NT2/D1 (cell line): ENCODE measurements at regions not wholly inside any gene's neighbourhood (a gene's known extent, or its start where the extent isn't known, plus 50 kb on each side); places are given as distances from the start of the nearest gene placed in this dataset.

Experiments
- DNase-seq: peaks from one replicate; pipeline ENCODE4 v3.0.0-alpha.2; 2011; ENCODE audit warnings: low read depth, low spot score
- H3K27me3 ChIP-seq: 2 replicates; pipeline ENCODE4 v1.6.0; 2011; ENCODE audit warnings: mild to moderate bottlenecking; ENCODE audit not compliant: insufficient read length, insufficient read depth
- H3K36me3 ChIP-seq: 2 replicates; pipeline ENCODE4 v1.6.1; 2011; ENCODE audit warnings: mild to moderate bottlenecking, low read length, mixed read lengths; ENCODE audit not compliant: insufficient read depth, insufficient read length
- H3K4me1 ChIP-seq: 2 replicates; pipeline ENCODE4 v1.5.1; 2011; ENCODE audit not compliant: insufficient read depth, insufficient read length
- H3K4me3 ChIP-seq: 2 replicates; pipeline ENCODE4 v1.5.1; 2011; ENCODE audit warnings: low read depth; ENCODE audit not compliant: insufficient read length
- H3K9ac ChIP-seq: 2 replicates; pipeline ENCODE4 v1.6.0; 2011; ENCODE audit warnings: low read depth; ENCODE audit not compliant: insufficient read length
- H3K9me3 ChIP-seq: 2 replicates; pipeline ENCODE4 v1.5.1; 2011; ENCODE audit warnings: mild to moderate bottlenecking, low read length; ENCODE audit not compliant: insufficient read depth
- SUZ12 ChIP-seq: IDR thresholded peaks from 2 replicates; pipeline ENCODE4 v1.6.1; 2011; ENCODE audit not compliant: insufficient read length, insufficient read depth; ENCODE audit errors: extremely low read depth
- YY1 ChIP-seq: IDR thresholded peaks from 2 replicates; pipeline ENCODE4 v1.6.1; 2011; ENCODE audit not compliant: insufficient read length, insufficient read depth
- ZNF274 ChIP-seq: IDR thresholded peaks from 2 replicates; pipeline ENCODE4 v1.6.1; 2011; ENCODE audit warnings: mild to moderate bottlenecking, low read depth, low read length

DNA sequence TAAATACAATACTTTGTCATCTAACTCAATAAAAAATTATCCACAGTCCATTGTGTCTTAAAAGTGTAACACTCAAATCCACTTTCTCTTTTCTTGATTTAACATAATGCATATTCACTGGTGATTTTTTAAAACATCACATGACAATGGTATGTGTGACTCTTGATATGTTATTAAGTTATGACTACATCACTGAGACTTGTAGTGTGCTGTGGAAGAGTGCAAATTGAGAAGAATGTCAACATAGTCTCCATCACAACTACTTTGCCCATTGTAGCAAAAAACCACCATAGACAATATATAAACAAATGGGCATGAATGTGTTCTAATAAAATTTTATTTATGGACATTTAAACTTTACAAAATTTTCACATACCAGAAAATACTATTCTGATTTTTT, 380.7 kb upstream of the PMFBP1 start:
- no peaks in the 10 kb centered on the region for H3K4me1 ChIP-seq
- no peaks in the 10 kb centered on the region for H3K36me3 ChIP-seq
- no peak for DNase-seq

DNA sequence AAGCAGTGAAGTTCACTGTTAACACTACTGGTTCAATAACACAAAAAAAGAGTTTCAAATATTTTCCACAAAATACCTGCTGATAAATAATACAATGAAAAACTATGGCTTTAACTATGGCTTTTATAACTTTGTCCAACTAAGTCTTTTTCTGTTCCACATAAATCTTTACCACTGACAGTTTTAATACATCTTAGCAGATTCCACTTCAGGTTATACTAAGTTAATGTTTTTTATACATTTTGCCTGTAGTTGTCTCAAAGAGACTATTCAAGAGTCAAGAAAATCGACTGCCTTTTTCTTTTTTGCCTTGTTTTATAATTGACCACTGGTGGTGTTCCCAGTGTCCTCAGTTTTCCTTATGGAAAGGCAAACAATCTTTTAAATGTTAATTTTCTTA, 379.7 kb upstream of the PMFBP1 start:
- Histone ChIP-seq H3K4me3 (no peak overlapping the region), H3K9ac (no peak overlapping the region), H3K4me1 (no peaks in the 10 kb centered on the region), H3K9me3 (peaks cover 26% of the 10 kb centered on the region), H3K27me3 (no peaks in the 10 kb centered on the region), H3K36me3 (no peaks in the 10 kb centered on the region)
- DNase-seq: no peak
- TF ChIP-seq YY1 (no peak), SUZ12 (no peak)

More for the DNA sequence above, 380.7 kb upstream of the PMFBP1 start:
- Histone ChIP-seq H3K9me3 (peaks cover 26% of the 10 kb centered on the region), H3K4me3 (no peak overlapping the region), H3K27me3 (no peaks in the 10 kb centered on the region), H3K9ac (no peak overlapping the region)
- TF ChIP-seq ZNF274 (no peak), YY1 (no peak), SUZ12 (no peak)

DNA sequence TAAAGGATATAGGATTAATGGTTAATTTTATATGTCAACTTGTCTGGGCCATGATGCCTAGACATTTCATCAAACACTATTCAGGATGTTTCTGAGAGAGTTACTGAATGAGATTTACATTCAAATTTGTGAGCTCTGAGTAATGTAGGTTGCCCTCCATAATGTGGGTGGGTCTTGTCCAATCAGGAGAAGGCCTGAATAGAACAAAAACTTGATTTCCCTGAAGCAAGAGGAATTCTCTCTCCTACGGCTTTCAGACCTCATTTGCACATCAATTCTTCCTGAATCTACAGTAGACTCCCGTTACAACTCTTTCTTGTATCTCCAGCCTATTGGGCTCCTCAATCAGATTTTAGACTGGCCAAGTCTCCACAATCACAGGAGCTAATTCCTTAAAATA, 377.9 kb upstream of the PMFBP1 start:
- DNase-seq: no peak
- Histone ChIP-seq H3K9ac (no peak overlapping the region), H3K4me3 (no peak overlapping the region), H3K27me3 (no peaks in the 10 kb centered on the region), H3K36me3 (no peaks in the 10 kb centered on the region), H3K4me1 (no peaks in the 10 kb centered on the region), H3K9me3 (peaks cover 26% of the 10 kb centered on the region)
- no peak for TF ChIP-seq SUZ12

DNA sequence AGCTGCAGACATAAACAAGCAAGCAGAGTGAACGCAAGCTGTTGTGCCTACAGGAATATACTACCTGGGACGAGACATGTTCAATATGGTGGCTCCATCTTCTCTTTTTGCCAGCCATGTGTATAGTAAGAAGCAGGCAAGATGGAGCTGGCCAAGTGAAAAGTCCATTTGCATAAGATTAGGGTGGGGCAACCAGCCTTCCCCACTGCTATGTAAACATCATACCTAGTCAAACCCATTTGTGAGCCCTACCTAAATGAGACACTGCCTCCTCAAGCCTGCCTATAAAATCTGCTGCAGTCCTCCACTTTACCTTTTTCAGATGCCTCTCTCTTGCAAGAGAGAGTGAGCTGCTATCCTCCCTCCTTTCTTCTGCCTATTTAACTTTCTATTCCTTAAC, 370.1 kb upstream of the PMFBP1 start:
- Histone ChIP-seq H3K9ac (no peak overlapping the region), H3K27me3 (no peaks in the 10 kb centered on the region), H3K4me1 (no peaks in the 10 kb centered on the region), H3K9me3 (peaks cover 8% of the 10 kb centered on the region; the same call in 1 of the 2 replicates), H3K4me3 (no peak overlapping the region), H3K36me3 (no peaks in the 10 kb centered on the region)
- TF ChIP-seq ZNF274: no peak
- no peak for TF ChIP-seq YY1
- no peak for TF ChIP-seq SUZ12
- DNase-seq: no peak

DNA sequence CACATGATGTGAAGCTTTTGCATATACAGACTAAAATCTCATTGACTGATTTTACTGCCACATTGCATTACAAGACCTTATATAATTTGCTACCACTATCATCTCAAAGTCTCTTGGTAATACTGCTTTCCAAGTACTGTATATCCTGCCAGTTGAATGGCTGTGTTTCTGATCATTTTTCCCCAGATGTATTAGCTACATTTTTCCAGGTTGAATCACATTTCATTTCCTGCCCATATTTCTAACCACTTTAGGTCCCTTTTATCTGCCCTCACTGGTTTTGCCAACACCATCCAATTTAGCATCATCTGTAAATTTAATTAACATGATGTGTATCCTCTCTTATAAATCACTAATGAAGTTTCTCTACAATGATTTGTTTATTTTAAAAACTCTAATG, 365.7 kb upstream of the PMFBP1 start:
- H3K9me3 ChIP-seq: peaks cover 6% of the 10 kb centered on the region; the same call in 1 of the 2 replicates
- no peak for DNase-seq
- H3K36me3 ChIP-seq: no peaks in the 10 kb centered on the region
- TF ChIP-seq SUZ12 (no peak), ZNF274 (no peak), YY1 (no peak)
- no peaks in the 10 kb centered on the region for H3K27me3 ChIP-seq
- no peak overlapping the region for H3K4me3 ChIP-seq
- H3K4me1 ChIP-seq: no peaks in the 10 kb centered on the region
- H3K9ac ChIP-seq: no peak overlapping the region

DNA sequence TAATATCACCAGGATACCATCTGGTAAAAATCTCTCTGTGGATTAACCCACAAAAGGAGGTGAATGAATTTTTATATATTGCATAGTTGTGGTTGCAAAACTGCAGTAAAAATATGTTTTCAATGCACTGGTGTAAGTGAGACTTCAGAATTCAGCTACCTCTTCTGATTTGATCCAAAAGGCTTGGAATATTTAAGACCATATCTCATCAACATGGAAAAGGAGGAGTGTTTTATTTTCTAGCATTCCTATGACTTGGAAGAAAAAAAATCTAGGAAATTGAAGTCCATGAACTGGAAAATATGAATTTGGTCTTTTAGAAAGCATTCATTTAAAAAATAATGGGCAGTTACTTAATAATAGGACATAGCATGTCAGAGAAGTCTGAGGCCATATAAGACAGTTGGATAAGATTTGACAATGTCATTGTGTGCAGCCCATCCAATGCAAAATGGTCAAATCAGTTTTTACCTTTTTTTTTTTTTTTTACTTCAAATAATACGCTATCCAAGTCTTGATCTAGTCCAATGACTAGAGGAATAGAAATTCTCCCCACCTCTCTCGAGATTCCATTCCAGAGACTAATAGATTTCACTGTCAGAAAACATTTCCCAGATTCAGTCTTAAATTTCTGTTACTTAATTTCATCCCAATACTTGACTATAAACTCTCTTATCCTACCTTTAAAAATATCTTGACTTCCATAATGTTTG, 364.9 kb upstream of the PMFBP1 start:
- H3K4me1 ChIP-seq: no peaks in the 10 kb centered on the region
- H3K4me3 ChIP-seq: no peak overlapping the region
- H3K36me3 ChIP-seq: no peaks in the 10 kb centered on the region
- TF ChIP-seq YY1: no peak
- TF ChIP-seq ZNF274: no peak
- no peak for TF ChIP-seq SUZ12
- H3K9ac ChIP-seq: no peak overlapping the region
- H3K27me3 ChIP-seq: no peaks in the 10 kb centered on the region
- no peak for DNase-seq
- H3K9me3 ChIP-seq: no peaks in the 10 kb centered on the region

DNA sequence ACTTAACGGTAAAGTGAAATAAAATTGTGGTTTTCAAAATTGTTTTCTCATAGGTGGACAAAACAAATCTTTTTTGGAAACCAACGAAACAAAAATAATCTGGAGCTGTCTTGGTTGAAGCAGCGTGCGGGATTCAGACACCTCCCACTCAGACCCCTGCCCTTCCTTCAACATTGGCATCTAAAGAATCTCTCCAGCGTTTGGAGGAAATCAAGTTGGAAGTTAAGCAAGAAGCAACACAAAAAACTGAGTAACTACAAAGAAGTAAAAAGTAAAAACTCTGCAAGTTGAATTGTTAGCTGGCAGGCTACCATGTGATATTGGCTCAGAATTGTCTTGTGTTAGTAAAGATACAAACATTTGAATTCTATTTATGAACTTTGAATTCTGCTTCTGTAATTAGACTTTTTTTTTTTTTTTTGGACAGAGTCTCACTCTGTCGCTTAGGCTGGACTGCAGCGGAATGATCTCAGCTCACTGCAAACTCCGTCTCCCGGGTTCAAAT, 361.0 kb upstream of the PMFBP1 start:
- Histone ChIP-seq H3K36me3 (no peaks in the 10 kb centered on the region), H3K4me3 (no peak overlapping the region), H3K9me3 (no peaks in the 10 kb centered on the region), H3K9ac (no peak overlapping the region), H3K4me1 (no peaks in the 10 kb centered on the region), H3K27me3 (no peaks in the 10 kb centered on the region)
- no peak for DNase-seq
- TF ChIP-seq ZNF274 (no peak), SUZ12 (no peak), YY1 (no peak)
